C4-2B (cell line): ENCODE measurements at regions not wholly inside any gene's neighbourhood (a gene's known extent, or its start where the extent isn't known, plus 50 kb on each side); places are given as distances from the start of the nearest gene placed in this dataset.

Experiments
- H3K27ac ChIP-seq: fragments of 450-650 bp; 2 replicates; pipeline ENCODE4 v1.5.1; 2017
- CTCF ChIP-seq: fragments of 450-650 bp; conservative IDR thresholded peaks from 2 replicates; pipeline ENCODE4 v1.5.1; 2017; ENCODE audit warnings: mild to moderate bottlenecking
- ZFX ChIP-seq: fragments of 450-650 bp; IDR thresholded peaks from 2 replicates; pipeline ENCODE4 v1.6.1; 2017

DNA sequence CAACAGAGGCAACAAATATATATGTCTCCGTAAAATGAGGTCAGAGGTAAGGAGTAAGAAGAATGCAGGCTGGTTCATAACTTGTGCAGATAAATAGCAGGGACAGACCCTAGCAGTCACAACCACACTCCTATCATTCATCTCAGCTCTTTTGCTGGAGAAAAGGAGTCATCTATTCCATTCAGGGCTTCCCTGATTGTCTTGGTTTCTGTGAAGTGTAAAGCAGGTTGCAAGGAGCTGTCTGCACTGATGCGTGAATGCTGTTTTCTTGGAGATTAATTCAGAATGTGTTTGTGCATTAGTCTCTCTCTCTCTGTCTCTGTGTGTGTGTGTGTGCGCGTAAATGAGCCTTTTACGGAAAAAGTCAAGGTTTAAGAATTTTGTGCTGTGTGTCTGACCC lies 643.3 kb upstream of the SORCS1 start:
- TF ChIP-seq CTCF (no peak), ZFX (no peak)
- H3K27ac ChIP-seq: no peak overlapping the region

GRCh38 chr10:107806026-107806425 lies 641.5 kb upstream of the SORCS1 start:
- TF ChIP-seq ZFX: no peak
- TF ChIP-seq CTCF: no peak
- H3K27ac ChIP-seq: no peak overlapping the region

DNA sequence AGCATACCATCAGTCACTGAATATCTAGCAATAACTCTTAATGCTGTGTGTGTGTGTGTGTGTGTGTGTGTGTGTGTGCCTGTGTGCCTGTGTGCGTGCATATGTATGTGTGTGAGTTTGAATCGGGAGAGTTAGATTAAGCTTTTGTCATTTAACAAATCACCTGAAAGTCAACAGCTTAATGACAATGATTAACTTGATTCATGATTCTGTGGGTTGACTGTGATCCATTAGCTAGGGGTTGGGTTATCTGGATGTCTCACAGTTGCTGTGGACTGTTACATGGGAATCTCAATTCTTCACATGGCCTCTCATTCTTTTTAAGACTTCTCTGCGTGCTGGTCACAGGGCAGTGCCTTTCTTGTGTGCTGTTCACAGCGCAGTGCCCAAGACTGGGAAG lies 639.0 kb upstream of the SORCS1 start:
- H3K27ac ChIP-seq: no peak overlapping the region
- TF ChIP-seq CTCF (no peak), ZFX (no peak)

- H3K27ac ChIP-seq: no peak overlapping the region
- TF ChIP-seq ZFX (no peak), CTCF (no peak)
Measured at GRCh38 chr10:107800061-107800460, 635.6 kb upstream of the SORCS1 start.

GRCh38 chr10:107790271-107790670 lies 625.8 kb upstream of the SORCS1 start:
- no peak overlapping the region for H3K27ac ChIP-seq
- no peak for TF ChIP-seq CTCF
- TF ChIP-seq ZFX: no peak

DNA sequence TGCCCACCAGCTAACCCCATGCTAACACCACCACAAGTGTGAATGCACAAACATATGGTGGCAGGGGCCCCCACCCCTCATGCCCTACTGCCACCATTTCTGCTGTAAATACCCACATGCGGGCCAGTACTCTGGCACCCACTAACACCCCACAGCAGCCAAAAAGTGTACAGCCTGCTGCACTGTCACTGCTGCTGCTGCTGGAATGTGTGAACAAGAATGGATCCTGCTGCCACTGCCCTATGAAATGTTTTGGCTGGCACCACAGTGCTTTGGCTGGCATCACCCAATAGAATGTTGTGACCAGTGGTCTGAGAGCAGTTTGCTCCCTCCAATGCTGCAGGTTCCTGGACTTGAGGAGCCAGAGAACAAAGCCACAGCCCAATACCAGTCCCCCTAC lies 606.6 kb upstream of the SORCS1 start:
- no peak for TF ChIP-seq ZFX
- no peak for TF ChIP-seq CTCF
- no peak overlapping the region for H3K27ac ChIP-seq

DNA sequence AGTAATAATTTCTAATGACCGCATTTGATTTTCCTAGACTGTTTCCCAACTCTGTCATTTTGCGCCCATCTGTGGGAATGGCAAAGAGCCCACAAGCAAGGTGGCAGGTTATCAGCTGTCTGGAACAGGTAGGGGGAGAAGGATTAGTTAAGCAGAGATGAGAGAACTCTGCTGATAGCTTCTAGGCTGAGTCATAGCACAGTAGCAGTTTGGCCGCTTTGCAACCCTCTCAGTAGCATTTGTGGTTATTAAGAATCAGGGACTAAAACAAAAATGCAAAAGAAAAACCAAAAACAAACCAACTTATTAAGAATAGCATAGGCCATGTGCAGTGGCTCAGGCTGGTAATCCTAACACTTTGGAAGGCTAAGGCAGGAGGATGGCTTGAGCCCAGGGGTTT lies 602.7 kb upstream of the SORCS1 start:
- no peak for TF ChIP-seq ZFX
- no peak for TF ChIP-seq CTCF
- no peak overlapping the region for H3K27ac ChIP-seq
